DOHH2 (cell line): ENCODE measurements at regions not wholly inside any gene's neighbourhood (a gene's known extent, or its start where the extent isn't known, plus 50 kb on each side); places are given as distances from the start of the nearest gene placed in this dataset.

Experiments used
- H3F3A ChIP-seq: fragments of 200-600 bp; sonication (generic), shearing (Covaris generic); 2 replicates; pipeline ENCODE4 v1.6.0; 2016; ENCODE audit warnings: antibody characterized with exemption, mild to moderate bottlenecking; ENCODE audit not compliant: control insufficient read depth, insufficient read depth
- H3K27ac ChIP-seq: fragments of 200-600 bp; sonication (generic); 2 replicates; pipeline ENCODE4 v1.5.1; 2014; ENCODE audit warnings: low read depth, mild to moderate bottlenecking, low read length, moderate library complexity
- H3K27me3 ChIP-seq: fragments of 200-600 bp; sonication (generic); 2 replicates; pipeline ENCODE4 v1.6.1; 2014; ENCODE audit warnings: mild to moderate bottlenecking, low read length, mixed read lengths; ENCODE audit not compliant: control insufficient read depth
- H3K36me3 ChIP-seq: fragments of 200-600 bp; sonication (generic); 2 replicates; pipeline ENCODE4 v1.6.1; 2014; ENCODE audit warnings: mild to moderate bottlenecking, low read length, moderate library complexity, mixed read lengths; ENCODE audit not compliant: control insufficient read depth
- H3K4me1 ChIP-seq: fragments of 200-600 bp; sonication (generic); 2 replicates; pipeline ENCODE4 v1.6.1; 2014; ENCODE audit warnings: mild to moderate bottlenecking, low read length, mixed read lengths; ENCODE audit not compliant: control insufficient read depth
- H3K4me2 ChIP-seq: fragments of 200-600 bp; sonication (generic); 2 replicates; pipeline ENCODE4 v1.6.0; 2014; ENCODE audit warnings: mild to moderate bottlenecking, low read length, moderate library complexity
- H3K4me3 ChIP-seq: fragments of 200-600 bp; sonication (generic); 2 replicates; pipeline ENCODE4 v1.5.1; 2014; ENCODE audit warnings: mild to moderate bottlenecking, low read length, mixed read lengths
- H3K79me2 ChIP-seq: fragments of 200-600 bp; sonication (generic); 2 replicates; pipeline ENCODE4 v1.6.1; 2014; ENCODE audit warnings: mild to moderate bottlenecking, low read length, mixed read lengths; ENCODE audit not compliant: control insufficient read depth
- H3K9me2 ChIP-seq: fragments of 200-600 bp; sonication (generic); replicated peaks from 2 replicates; pipeline ENCODE4 v1.6.1; 2014; ENCODE audit warnings: mild to moderate bottlenecking, low read length, mixed read lengths; ENCODE audit not compliant: control insufficient read depth
- H3K9me3 ChIP-seq: fragments of 200-600 bp; sonication (generic); 2 replicates; pipeline ENCODE4 v1.6.1; 2014; ENCODE audit warnings: antibody characterized with exemption, low read length, mixed read lengths; ENCODE audit not compliant: control insufficient read depth, insufficient read depth
- H4K20me1 ChIP-seq: fragments of 200-600 bp; sonication (generic); 2 replicates; pipeline ENCODE4 v1.6.0; 2014; ENCODE audit warnings: low read depth, mild to moderate bottlenecking, antibody characterized with exemption, low read length, moderate library complexity; ENCODE audit not compliant: control insufficient read depth, insufficient read depth
- EZH2phosphoT487 ChIP-seq: fragments of 200-600 bp; sonication (generic); IDR thresholded peaks from 2 replicates; pipeline ENCODE4 v1.6.1; 2017; ENCODE audit warnings: borderline replicate concordance, mild to moderate bottlenecking, antibody characterized with exemption, low read length, moderate library complexity, mixed read lengths
- TF ChIP-seq, protein P1 (sequence below): fragments of 200-600 bp; sonication (generic); IDR thresholded peaks from one replicate; pipeline ENCODE4 v1.5.1; 2014; ENCODE audit warnings: antibody characterized with exemption, mild to moderate bottlenecking, low read depth, low read length; ENCODE audit not compliant: poor library complexity, severe bottlenecking

- H3K4me1 ChIP-seq: no peaks in the 10 kb centered on the region
- H3K4me3 ChIP-seq: no peak overlapping the region
- H3K27ac ChIP-seq: no peak overlapping the region
Observed at GRCh38 chr12:126480451-126480850, 1415.2 kb downstream of the AACS start.

DNA sequence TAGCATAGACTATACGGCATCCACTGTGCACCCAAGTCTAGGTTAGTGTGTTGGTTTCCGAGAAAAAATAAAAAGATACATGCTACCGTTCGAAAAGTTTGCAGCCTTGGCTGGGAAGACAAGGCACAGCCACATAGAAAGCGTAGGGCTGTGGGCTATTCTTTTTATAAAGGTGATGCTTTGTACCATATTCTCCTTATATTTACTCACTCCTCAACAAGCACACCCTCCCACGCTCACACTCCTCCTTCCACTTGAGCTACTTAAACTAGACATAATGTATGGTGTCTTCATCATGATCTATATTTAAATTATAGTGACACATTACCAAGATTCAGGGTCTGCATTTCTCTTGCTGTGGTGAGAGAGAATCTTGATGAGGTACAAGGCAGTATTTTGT is 1416.5 kb downstream of the AACS start:
- Histone ChIP-seq H3F3A (no peaks in the 10 kb centered on the region), H3K27ac (no peak overlapping the region), H3K79me2 (no peaks in the 10 kb centered on the region), H3K4me2 (no peak overlapping the region), H3K9me2 (no peaks in the 10 kb centered on the region), H4K20me1 (no peaks in the 10 kb centered on the region), H3K9me3 (peaks cover 5% of the 10 kb centered on the region; the same call in 1 of the 2 replicates), H3K27me3 (no peaks in the 10 kb centered on the region), H3K36me3 (no peaks in the 10 kb centered on the region), H3K4me3 (no peak overlapping the region), H3K4me1 (no peaks in the 10 kb centered on the region)
- TF ChIP-seq, protein P1, sequence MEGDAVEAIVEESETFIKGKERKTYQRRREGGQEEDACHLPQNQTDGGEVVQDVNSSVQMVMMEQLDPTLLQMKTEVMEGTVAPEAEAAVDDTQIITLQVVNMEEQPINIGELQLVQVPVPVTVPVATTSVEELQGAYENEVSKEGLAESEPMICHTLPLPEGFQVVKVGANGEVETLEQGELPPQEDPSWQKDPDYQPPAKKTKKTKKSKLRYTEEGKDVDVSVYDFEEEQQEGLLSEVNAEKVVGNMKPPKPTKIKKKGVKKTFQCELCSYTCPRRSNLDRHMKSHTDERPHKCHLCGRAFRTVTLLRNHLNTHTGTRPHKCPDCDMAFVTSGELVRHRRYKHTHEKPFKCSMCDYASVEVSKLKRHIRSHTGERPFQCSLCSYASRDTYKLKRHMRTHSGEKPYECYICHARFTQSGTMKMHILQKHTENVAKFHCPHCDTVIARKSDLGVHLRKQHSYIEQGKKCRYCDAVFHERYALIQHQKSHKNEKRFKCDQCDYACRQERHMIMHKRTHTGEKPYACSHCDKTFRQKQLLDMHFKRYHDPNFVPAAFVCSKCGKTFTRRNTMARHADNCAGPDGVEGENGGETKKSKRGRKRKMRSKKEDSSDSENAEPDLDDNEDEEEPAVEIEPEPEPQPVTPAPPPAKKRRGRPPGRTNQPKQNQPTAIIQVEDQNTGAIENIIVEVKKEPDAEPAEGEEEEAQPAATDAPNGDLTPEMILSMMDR: no peak
- no peak for TF ChIP-seq EZH2phosphoT487

More at GRCh38 chr12:126480451-126480850, 1415.2 kb downstream of the AACS start:
- Histone ChIP-seq H3F3A (no peaks in the 10 kb centered on the region), H3K79me2 (no peaks in the 10 kb centered on the region), H3K9me3 (peaks cover 5% of the 10 kb centered on the region; the same call in 1 of the 2 replicates), H3K36me3 (no peaks in the 10 kb centered on the region), H3K9me2 (no peaks in the 10 kb centered on the region), H4K20me1 (no peaks in the 10 kb centered on the region), H3K4me2 (no peak overlapping the region), H3K27me3 (no peaks in the 10 kb centered on the region)
- TF ChIP-seq, protein P1: no peak
- no peak for TF ChIP-seq EZH2phosphoT487

DNA sequence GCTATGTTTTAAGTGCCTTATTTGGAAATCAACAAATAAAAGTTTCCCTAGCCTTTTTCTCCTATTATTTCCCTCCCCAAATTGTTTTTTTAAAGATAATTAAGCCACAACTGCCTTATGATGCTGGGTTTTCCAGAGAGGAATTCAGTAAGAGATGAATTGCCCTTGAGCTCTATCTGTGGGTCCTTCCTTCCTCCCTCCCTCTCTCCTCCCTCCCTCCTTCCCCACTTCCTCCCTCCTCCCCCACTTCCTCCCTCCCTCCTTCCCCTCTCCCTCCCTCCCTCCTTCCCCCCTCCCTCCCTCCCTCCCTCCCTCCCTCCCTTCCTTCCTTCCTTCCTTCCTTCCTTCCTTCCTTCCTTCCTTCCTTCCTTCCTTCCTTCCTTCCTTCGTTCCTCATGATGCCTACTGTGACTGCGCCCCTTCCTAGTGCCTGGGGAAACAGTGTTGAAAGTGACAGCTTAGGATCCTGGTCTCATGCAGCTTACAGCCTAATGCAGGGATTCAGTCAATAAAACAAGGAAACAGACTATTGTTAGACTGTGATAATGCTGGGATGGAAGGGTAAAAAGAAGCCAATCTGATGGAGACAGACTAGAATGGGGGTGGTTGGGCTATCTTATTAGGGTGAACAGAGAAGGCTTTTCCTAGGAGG is 1417.1 kb downstream of the AACS start:
- Histone ChIP-seq H4K20me1 (no peaks in the 10 kb centered on the region), H3K9me2 (no peaks in the 10 kb centered on the region), H3K4me2 (no peak overlapping the region), H3K4me1 (no peaks in the 10 kb centered on the region), H3K27me3 (no peaks in the 10 kb centered on the region), H3K36me3 (no peaks in the 10 kb centered on the region), H3K79me2 (no peaks in the 10 kb centered on the region), H3K4me3 (no peak overlapping the region), H3K27ac (no peak overlapping the region), H3F3A (no peaks in the 10 kb centered on the region), H3K9me3 (peaks cover 5% of the 10 kb centered on the region; the same call in 1 of the 2 replicates)
- TF ChIP-seq, protein P1: no peak
- no peak for TF ChIP-seq EZH2phosphoT487
